HEK293T (cell line): ENCODE measurements at regions not wholly inside any gene's neighbourhood (a gene's known extent, or its start where the extent isn't known, plus 50 kb on each side); places are given as distances from the start of the nearest gene placed in this dataset.

Experiments
- ARNT ChIP-seq: fragments of 450-650 bp; IDR thresholded peaks from 2 replicates; pipeline ENCODE4 v1.6.1; 2017; ENCODE audit warnings: mild to moderate bottlenecking
- BHLHE40 ChIP-seq: fragments of 450-650 bp; IDR thresholded peaks from 2 replicates; pipeline ENCODE4 v1.6.1; 2016; ENCODE audit warnings: mild to moderate bottlenecking, moderate library complexity, borderline replicate concordance
- CTBP1 ChIP-seq: fragments of 450-650 bp; IDR thresholded peaks from 2 replicates; pipeline ENCODE4 v1.6.1; 2016; ENCODE audit warnings: borderline replicate concordance
- FOXA1 ChIP-seq: fragments of 450-650 bp; IDR thresholded peaks from 2 replicates; pipeline ENCODE4 v1.6.1; 2016; ENCODE audit warnings: mild to moderate bottlenecking
- FOXK2 ChIP-seq: fragments of 450-650 bp; IDR thresholded peaks from 2 replicates; pipeline ENCODE4 v1.6.1; 2016; ENCODE audit warnings: mild to moderate bottlenecking
- FOXM1 ChIP-seq: fragments of 450-650 bp; IDR thresholded peaks from 2 replicates; pipeline ENCODE4 v1.6.1; 2017; ENCODE audit warnings: mild to moderate bottlenecking, borderline replicate concordance
- HDGF ChIP-seq: fragments of 450-650 bp; IDR thresholded peaks from 2 replicates; pipeline ENCODE4 v1.6.1; 2017; ENCODE audit warnings: antibody characterized with exemption, borderline replicate concordance
- LEF1 ChIP-seq: fragments of 450-650 bp; IDR thresholded peaks from 2 replicates; pipeline ENCODE4 v1.6.1; 2017; ENCODE audit warnings: mild to moderate bottlenecking, borderline replicate concordance
- NFRKB ChIP-seq: fragments of 450-650 bp; IDR thresholded peaks from 2 replicates; pipeline ENCODE4 v1.6.1; 2016; ENCODE audit warnings: mild to moderate bottlenecking, moderate library complexity
- PKNOX1 ChIP-seq: fragments of 450-650 bp; IDR thresholded peaks from 2 replicates; pipeline ENCODE4 v1.6.1; 2016
- SP1 ChIP-seq: fragments of 450-650 bp; IDR thresholded peaks from 2 replicates; pipeline ENCODE4 v1.6.1; 2017
- SUZ12 ChIP-seq: fragments of 450-650 bp; IDR thresholded peaks from 2 replicates; pipeline ENCODE4 v1.6.1; 2016; ENCODE audit warnings: mild to moderate bottlenecking
- ZNF384 ChIP-seq: fragments of 450-650 bp; IDR thresholded peaks from 2 replicates; pipeline ENCODE4 v1.6.1; 2016

GRCh38 chr18:67651438-67651837 lies 134.9 kb upstream of the DSEL start:
- TF ChIP-seq BHLHE40 (no peak), ARNT (no peak), FOXM1 (no peak), ZNF384 (no peak), FOXA1 (no peak), NFRKB (no peak), FOXK2 (no peak), PKNOX1 (no peak), SP1 (no peak), HDGF (no peak), LEF1 (no peak), CTBP1 (no peak), SUZ12 (no peak)
